ENCODE measurements at regions not wholly inside any gene's neighbourhood (a gene's known extent, or its start where the extent isn't known, plus 50 kb on each side); places are given as distances from the start of the nearest gene placed in this dataset.

DNA sequence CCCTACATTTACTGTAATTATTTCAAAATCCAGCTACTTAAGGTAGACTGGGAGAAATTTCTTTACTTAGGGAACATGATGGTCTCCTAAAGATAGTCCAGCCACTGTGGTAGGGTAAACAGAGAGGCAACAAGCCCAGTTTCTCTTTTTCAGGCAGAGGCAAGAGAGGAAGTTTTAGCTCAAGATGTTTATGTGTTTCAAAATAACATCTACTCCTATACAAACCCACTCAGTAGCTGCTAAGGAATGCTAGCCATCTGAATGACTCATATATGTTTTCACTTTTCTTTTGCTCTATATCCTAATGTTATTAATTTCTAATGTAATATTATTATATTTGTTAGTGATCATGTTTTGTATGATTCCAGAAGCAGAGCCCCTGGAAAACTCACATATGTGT is 856.6 kb downstream of the PLA2G4A start:
- TF ChIP-seq, protein P1, sequence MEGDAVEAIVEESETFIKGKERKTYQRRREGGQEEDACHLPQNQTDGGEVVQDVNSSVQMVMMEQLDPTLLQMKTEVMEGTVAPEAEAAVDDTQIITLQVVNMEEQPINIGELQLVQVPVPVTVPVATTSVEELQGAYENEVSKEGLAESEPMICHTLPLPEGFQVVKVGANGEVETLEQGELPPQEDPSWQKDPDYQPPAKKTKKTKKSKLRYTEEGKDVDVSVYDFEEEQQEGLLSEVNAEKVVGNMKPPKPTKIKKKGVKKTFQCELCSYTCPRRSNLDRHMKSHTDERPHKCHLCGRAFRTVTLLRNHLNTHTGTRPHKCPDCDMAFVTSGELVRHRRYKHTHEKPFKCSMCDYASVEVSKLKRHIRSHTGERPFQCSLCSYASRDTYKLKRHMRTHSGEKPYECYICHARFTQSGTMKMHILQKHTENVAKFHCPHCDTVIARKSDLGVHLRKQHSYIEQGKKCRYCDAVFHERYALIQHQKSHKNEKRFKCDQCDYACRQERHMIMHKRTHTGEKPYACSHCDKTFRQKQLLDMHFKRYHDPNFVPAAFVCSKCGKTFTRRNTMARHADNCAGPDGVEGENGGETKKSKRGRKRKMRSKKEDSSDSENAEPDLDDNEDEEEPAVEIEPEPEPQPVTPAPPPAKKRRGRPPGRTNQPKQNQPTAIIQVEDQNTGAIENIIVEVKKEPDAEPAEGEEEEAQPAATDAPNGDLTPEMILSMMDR (IDR thresholded peaks at IDR 0.05 in 8 of 11, conservative IDR thresholded peaks at IDR 0.05 in 3 of 11) = no peak
- no peak for TF ChIP-seq POLR2A (IDR thresholded peaks at IDR 0.05)
